ENCODE measurements at regions not wholly inside any gene's neighbourhood (a gene's known extent, or its start where the extent isn't known, plus 50 kb on each side); places are given as distances from the start of the nearest gene placed in this dataset.
"Not testable (repeated sequence)": the region's sequence is repeated elsewhere in the genome, so short reads cannot be mapped to it uniquely, and the experiment has no call there.

- TF ChIP-seq POLR2A (IDR thresholded peaks at IDR 0.05) (no peak), CTCF (IDR thresholded peaks at IDR 0.05) (no peak), EP300 (IDR thresholded peaks at IDR 0.05) (no peak), POLR2AphosphoS5 (IDR thresholded peaks at IDR 0.05) (no peak)
- no peaks in the 10 kb centered on the region for H3K36me3 ChIP-seq
- ATAC-seq (ENCODE audit: low FRiP score in 2 of 2) (no peak), DNase-seq (no peak)
- no peaks in the 10 kb centered on the region for H3K4me1 ChIP-seq
- no peak overlapping the region for H3K4me3 ChIP-seq
- 90% methylated on average over 9 of the region's 9 CpGs for WGBS, 2 donors
- H3K27me3 ChIP-seq: no peaks in the 10 kb centered on the region
- no peak overlapping the region for H3K27ac ChIP-seq
- H3K9me3 ChIP-seq: no peaks in the 10 kb centered on the region
These were observed 126.8 kb downstream of the IGLL1 start for GRCh38 chr22:23453277-23453676.

GRCh38 chr22:23452231-23453010 lies 127.7 kb downstream of the IGLL1 start:
- Histone ChIP-seq H3K4me1 (no peaks in the 10 kb centered on the region), H3K4me3 (no peak overlapping the region), H3K27ac (no peak overlapping the region), H3K9me3 (no peaks in the 10 kb centered on the region), H3K36me3 (no peaks in the 10 kb centered on the region), H3K27me3 (no peaks in the 10 kb centered on the region)
- DNase-seq (peak in 1 of 2 donors; percentile 52), ATAC-seq (ENCODE audit: low FRiP score in 2 of 2) (peak in 1 of 2 donors; percentile 20)
- WGBS, 2 donors: 73 to 81% methylated on average over 10 to 22 of the region's 23 CpGs
- TF ChIP-seq EP300 (IDR thresholded peaks at IDR 0.05) (no peak), POLR2A (IDR thresholded peaks at IDR 0.05) (no peak), POLR2AphosphoS5 (IDR thresholded peaks at IDR 0.05) (no peak), CTCF (IDR thresholded peaks at IDR 0.05) (no peak)

- H3K4me3 ChIP-seq; H3K9me3 ChIP-seq; H3K36me3 ChIP-seq; H3K27ac ChIP-seq; H3K27me3 ChIP-seq; ATAC-seq (ENCODE audit: low FRiP score in 2 of 2); H3K4me1 ChIP-seq: not testable (repeated sequence)
- 64 to 79% methylated on average over 19 to 30 of the region's 30 CpGs for WGBS, 2 donors
- peak in 1 of 2 donors; percentile 57 for DNase-seq
These were observed 128.4 kb downstream of the IGLL1 start for GRCh38 chr22:23451452-23452230.

GRCh38 chr22:23450821-23451220 lies 129.3 kb downstream of the IGLL1 start:
- not testable (repeated sequence) for H3K36me3 ChIP-seq, H3K9me3 ChIP-seq, H3K27me3 ChIP-seq, H3K27ac ChIP-seq, H3K4me1 ChIP-seq, H3K4me3 ChIP-seq
- 96% methylated on average over 15 of the region's 15 CpGs; no CpG with 5 or more reads in 1 of the 2 donors for WGBS, 2 donors
- ATAC-seq (ENCODE audit: low FRiP score in 2 of 2) (peak; percentile 19 to 31), DNase-seq (peak in 1 of 2 donors; percentile 71)

DNA sequence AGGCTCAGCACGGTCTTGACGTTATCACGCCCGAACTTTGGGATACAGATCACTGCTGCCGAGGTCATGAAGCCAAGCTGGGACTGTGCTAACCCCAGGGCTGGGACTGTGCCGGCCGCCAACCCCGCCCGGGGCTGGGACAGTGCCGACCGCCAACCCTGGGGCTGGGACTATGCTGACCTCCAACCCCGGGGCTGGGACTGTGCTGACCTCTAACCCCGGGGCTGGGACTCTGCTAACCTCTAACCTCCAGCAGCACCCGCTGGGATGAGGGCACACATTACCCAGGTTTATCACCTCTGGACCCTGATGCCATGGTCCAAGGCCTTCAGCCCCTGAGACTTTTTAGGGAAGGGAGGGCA lies 129.7 kb downstream of the IGLL1 start:
- no peaks in the 10 kb centered on the region for H3K36me3 ChIP-seq
- no peak for DNase-seq
- peak; percentile 23 to 56 for ATAC-seq (ENCODE audit: low FRiP score in 2 of 2)
- H3K4me1 ChIP-seq: no peaks in the 10 kb centered on the region
- peaks cover 0 to 4% (median 0%) of the 10 kb centered on the region in 4 donors for H3K9me3 ChIP-seq
- no peak overlapping the region for H3K4me3 ChIP-seq
- no peak for TF ChIP-seq EP300 (IDR thresholded peaks at IDR 0.05)
- no peak for TF ChIP-seq CTCF (IDR thresholded peaks at IDR 0.05)
- TF ChIP-seq POLR2AphosphoS5 (IDR thresholded peaks at IDR 0.05): no peak
- no peak for TF ChIP-seq POLR2A (IDR thresholded peaks at IDR 0.05)
- no peaks in the 10 kb centered on the region for H3K27me3 ChIP-seq
- 81 to 96% methylated on average over 3 to 11 of the region's 14 CpGs for WGBS, 2 donors
- no peak overlapping the region for H3K27ac ChIP-seq

DNA sequence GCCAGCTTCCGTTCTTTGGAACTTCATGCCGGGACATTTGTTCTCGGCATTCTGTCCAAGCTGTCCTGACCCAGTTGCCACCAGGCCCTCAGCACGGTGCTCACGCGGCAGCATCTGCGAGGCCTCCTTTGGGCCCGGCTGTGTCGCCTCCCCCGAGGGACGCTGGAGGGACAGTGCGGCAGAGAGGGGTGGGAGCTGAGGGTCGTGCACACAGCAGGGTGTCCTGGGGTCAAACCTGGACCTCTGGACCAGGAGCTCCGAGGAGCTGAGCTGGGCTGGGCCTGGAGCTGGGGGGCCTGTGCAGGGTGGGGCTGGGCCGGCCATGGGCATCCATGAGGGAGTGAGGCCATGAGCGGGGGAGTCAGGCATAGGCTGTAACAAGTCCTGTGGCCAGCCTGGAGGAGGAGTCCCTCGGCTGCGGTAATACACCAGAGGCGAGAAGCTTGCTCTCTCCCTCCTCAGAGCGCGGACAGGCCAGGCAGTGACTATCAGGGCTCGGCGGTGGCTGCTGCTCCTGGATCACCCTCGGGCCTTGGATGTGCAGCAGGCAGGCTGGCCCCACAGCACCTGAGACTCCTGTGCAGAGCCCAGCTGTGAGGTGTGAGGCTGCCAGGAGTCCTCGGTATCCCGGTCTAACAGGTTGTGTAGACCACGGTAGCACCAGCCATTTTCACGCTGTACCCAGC lies 130.2 kb downstream of the IGLL1 start:
- peak; percentile 12 to 20 for ATAC-seq (ENCODE audit: low FRiP score in 2 of 2)
- H3K4me3 ChIP-seq, H3K9me3 ChIP-seq, H3K27me3 ChIP-seq, H3K4me1 ChIP-seq, H3K27ac ChIP-seq, H3K36me3 ChIP-seq: not testable (repeated sequence)
- DNase-seq: peak in 1 of 2 donors; percentile 64
- WGBS, 2 donors: 82 to 99% methylated on average over 16 to 22 of the region's 28 CpGs

DNA sequence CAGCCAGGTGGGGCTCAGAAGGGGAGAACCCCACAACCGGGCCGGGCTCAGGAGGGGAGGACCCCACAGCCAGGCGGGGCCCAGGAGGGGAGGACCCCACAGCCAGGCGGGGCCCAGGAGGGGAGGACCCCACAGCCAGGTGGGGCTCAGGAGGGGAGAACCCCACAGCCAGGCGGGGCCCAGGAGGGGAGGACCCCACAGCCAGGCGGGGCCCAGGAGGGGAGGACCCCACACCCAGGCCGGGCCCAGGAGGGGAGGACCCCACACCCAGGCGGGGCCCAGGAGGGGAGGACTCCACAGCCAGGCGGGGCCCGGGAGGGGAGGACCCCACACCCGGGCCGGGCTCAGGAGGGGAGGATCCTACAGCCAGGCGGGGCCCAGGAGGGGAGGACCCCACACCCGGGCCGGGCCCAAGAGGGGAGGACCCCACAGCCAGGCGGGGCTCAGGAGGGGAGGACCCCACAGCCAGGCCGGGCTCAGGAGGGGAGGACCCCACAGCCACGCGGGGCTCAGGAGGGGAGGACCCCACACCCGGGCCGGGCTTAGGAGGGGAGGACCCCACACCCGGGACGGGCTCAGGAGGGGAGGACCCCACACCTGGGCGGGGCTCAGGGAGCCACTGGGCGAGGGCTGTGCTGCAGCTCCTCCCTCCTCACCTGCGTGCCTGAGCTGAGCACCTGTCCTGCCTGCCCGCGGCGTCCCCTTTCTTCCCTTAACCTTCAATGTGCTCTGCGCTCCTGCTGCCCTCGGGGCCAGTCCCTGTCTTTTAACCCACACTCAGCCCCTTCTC lies 131.4 kb downstream of the IGLL1 start:
- not testable (repeated sequence) for ATAC-seq (ENCODE audit: low FRiP score in 2 of 2); H3K27me3 ChIP-seq; H3K9me3 ChIP-seq; H3K27ac ChIP-seq; H3K36me3 ChIP-seq; H3K4me1 ChIP-seq; H3K4me3 ChIP-seq
- 84 to 91% methylated on average over 18 to 21 of the region's 31 CpGs for WGBS, 2 donors
- DNase-seq: peak in 1 of 2 donors; percentile 56
